C4-2B (cell line): ENCODE measurements at regions not wholly inside any gene's neighbourhood (a gene's known extent, or its start where the extent isn't known, plus 50 kb on each side); places are given as distances from the start of the nearest gene placed in this dataset.

Experiments used
- CTCF ChIP-seq: fragments of 450-650 bp; conservative IDR thresholded peaks from 2 replicates; pipeline ENCODE4 v1.5.1; 2017; ENCODE audit warnings: mild to moderate bottlenecking
- ZFX ChIP-seq: fragments of 450-650 bp; IDR thresholded peaks from 2 replicates; pipeline ENCODE4 v1.6.1; 2017

GRCh38 chr11:97905101-97905500, 1115.6 kb upstream of the CNTN5 start:
- no peak for TF ChIP-seq CTCF
- no peak for TF ChIP-seq ZFX
